GM12878 (cell line): ENCODE measurements at regions not wholly inside any gene's neighbourhood (a gene's known extent, or its start where the extent isn't known, plus 50 kb on each side); places are given as distances from the start of the nearest gene placed in this dataset.

Experiments used
- ATAC-seq: fragments of 200-7000 bp; cut with Tn5 transposase; 3 replicates; pipeline ENCODE4 v1.9.1; 2020; ENCODE audit warnings: mild to moderate bottlenecking, moderate library complexity
- BruUV-seq: library from RNA; stranded (reverse); fragments of 400-500 nt; replicated peaks from 2 replicates; lab custom pipeline; 2021; lab: Mats Ljungman, UMichigan
- CTCF ChIA-PET: fragments of 300-600 bp; sonication (Branson Sonifier 250); formaldehyde crosslinking; extraction: SDS; loops from one replicate; lab custom pipeline; 2021; ENCODE audit warnings: inconsistent platforms; lab: Yijun Ruan, JAX
- POLR2A ChIA-PET: fragments of 350-600 bp; formaldehyde crosslinking; extraction: SDS; loops from one replicate; lab custom pipeline; 2021; ENCODE audit warnings: inconsistent platforms; lab: Charles Lee
- RAD21 ChIA-PET: fragments of 300-600 bp; sonication (Branson Sonifier 250); formaldehyde crosslinking; loops from one replicate; lab custom pipeline; 2023; ENCODE audit warnings: antibody characterized with exemption; ENCODE audit not compliant: unreplicated experiment; lab: Charles Lee
- SMC1A ChIA-PET: fragments of 300-600 bp; sonication (Branson Sonifier 250); formaldehyde crosslinking; loops from one replicate; lab custom pipeline; 2023; ENCODE audit not compliant: unreplicated experiment, uncharacterized antibody; lab: Charles Lee
- DNase-seq: peaks from one replicate; pipeline ENCODE4 v3.0.0-alpha.2; 2011; ENCODE audit warnings: low read depth, low spot score
- FAIRE-seq: peaks from 3 replicates; lab custom pipeline; 2011; peaks lifted over from hg19 to GRCh38; lab: Jason Lieb, UNC
- H2AFZ ChIP-seq: 2 replicates; pipeline ENCODE4 v1.6.0; 2011; ENCODE audit warnings: low read depth, low read length, control low read depth; ENCODE audit not compliant: control insufficient read depth
- H3K27ac ChIP-seq: 2 replicates; pipeline ENCODE4 v1.5.1; 2011; ENCODE audit warnings: control low read depth; ENCODE audit not compliant: control insufficient read depth, insufficient read depth
- H3K27me3 ChIP-seq, 2 experiments: replicated peaks in 1 of 2; 2 replicates each; pipeline versions ENCODE4 v1.6.0 to v1.6.1; 2011; ENCODE audit warnings: low read length in 1 of 2; ENCODE audit not compliant: control insufficient read depth in 2 of 2, insufficient read depth in 2 of 2
- H3K36me3 ChIP-seq, 2 experiments: 2 replicates each; pipeline ENCODE4 v1.5.1; 2011; ENCODE audit warnings: low read length in 1 of 2; ENCODE audit not compliant: control insufficient read depth in 2 of 2, insufficient read depth in 2 of 2
- H3K4me1 ChIP-seq: 2 replicates; pipeline ENCODE4 v1.6.1; 2011; ENCODE audit warnings: mild to moderate bottlenecking, low read length, moderate library complexity, mixed read lengths; ENCODE audit not compliant: control insufficient read depth, insufficient read depth
- H3K4me2 ChIP-seq: 2 replicates; pipeline ENCODE4 v1.6.0; 2011; ENCODE audit warnings: control low read depth; ENCODE audit not compliant: control insufficient read depth, insufficient read depth
- H3K4me3 ChIP-seq: fragments of 200-600 bp; sonication (generic); 2 replicates; pipeline ENCODE4 v1.5.1; 2016
- H3K79me2 ChIP-seq: 2 replicates; pipeline ENCODE4 v1.6.0; 2011; ENCODE audit warnings: low read length; ENCODE audit not compliant: control insufficient read depth, insufficient read depth
- H3K9ac ChIP-seq: 2 replicates; pipeline ENCODE4 v1.8.0; 2011; ENCODE audit warnings: low read length, control low read depth, mixed read lengths; ENCODE audit not compliant: control insufficient read depth, insufficient read depth
- H3K9me3 ChIP-seq: replicated peaks from 3 replicates; pipeline ENCODE4 v1.5.1; 2011; ENCODE audit warnings: mild to moderate bottlenecking, low read length; ENCODE audit not compliant: control insufficient read depth, insufficient read depth
- H4K20me1 ChIP-seq: 2 replicates; pipeline ENCODE4 v1.6.0; 2011; ENCODE audit not compliant: control insufficient read depth, insufficient read depth
- CBX3 ChIP-seq: fragments of 200-600 bp; sonication (generic); IDR thresholded peaks from 2 replicates; pipeline ENCODE4 v1.6.1; 2016; ENCODE audit warnings: low read depth, borderline replicate concordance
- EGR1 ChIP-seq, 2 experiments: IDR thresholded peaks; 1 replicate in 1 of 2; 2 replicates in 1 of 2; pipeline ENCODE4 v1.6.1; 2011 to 2012; ENCODE audit warnings: low read depth in 2 of 2, low read length in 2 of 2, borderline replicate concordance in 1 of 2, mild to moderate bottlenecking in 1 of 2, moderate library complexity in 1 of 2
- EP300 ChIP-seq, 2 experiments: fragments of 150-350 bp in 1 of 2; IDR thresholded peaks; 2 replicates each; pipeline ENCODE4 v1.6.1; 2011 to 2012; ENCODE audit warnings: low read depth in 2 of 2, low read length in 2 of 2, borderline replicate concordance in 1 of 2, improper control_type of control experiment in 1 of 2, inconsistent platforms in 1 of 2; ENCODE audit not compliant: control insufficient read depth in 1 of 2
- JUND ChIP-seq: IDR thresholded peaks from 2 replicates; pipeline ENCODE4 v1.6.1; 2012; ENCODE audit warnings: low read depth, mild to moderate bottlenecking, low read length, improper control_type of control experiment, moderate library complexity
- MEF2B ChIP-seq: fragments of 450-650 bp; IDR thresholded peaks from 2 replicates; pipeline ENCODE4 v1.6.1; 2018; ENCODE audit warnings: mild to moderate bottlenecking, moderate library complexity; ENCODE audit not compliant: partially characterized antibody, poor library complexity, severe bottlenecking
- NFXL1 ChIP-seq: fragments of 450-650 bp; IDR thresholded peaks from 2 replicates; pipeline ENCODE4 v1.6.1; 2017; ENCODE audit warnings: antibody characterized with exemption, mild to moderate bottlenecking, borderline replicate concordance
- NFYB ChIP-seq: IDR thresholded peaks from 2 replicates; pipeline ENCODE4 v1.6.1; 2011; ENCODE audit warnings: low read depth, mild to moderate bottlenecking, low read length, improper control_type of control experiment, moderate library complexity; ENCODE audit not compliant: insufficient read depth
- POLR2AphosphoS2 ChIP-seq: IDR thresholded peaks from 2 replicates; pipeline ENCODE4 v1.6.1; 2011; ENCODE audit warnings: low read depth, mild to moderate bottlenecking, low read length, improper control_type of control experiment, moderate library complexity
- SIX5 ChIP-seq: IDR thresholded peaks from 2 replicates; pipeline ENCODE4 v1.6.1; 2011; ENCODE audit warnings: mild to moderate bottlenecking, low read depth, low read length, moderate library complexity; ENCODE audit not compliant: severe bottlenecking
- SMC3 ChIP-seq: IDR thresholded peaks from 2 replicates; pipeline ENCODE4 v1.6.1; 2011; ENCODE audit warnings: low read length, improper control_type of control experiment, borderline replicate concordance
- ZNF217 ChIP-seq: fragments of 450-650 bp; IDR thresholded peaks from 2 replicates; pipeline ENCODE4 v1.6.1; 2017; ENCODE audit warnings: antibody characterized with exemption, mild to moderate bottlenecking
- WGBS: methylation state at CpG from one replicate; pipeline ENCODE4 v1.1.6; 2016; ENCODE audit warnings: low lambda C conversion rate; ENCODE audit not compliant: insufficient replicate concordance, insufficient coverage; ENCODE audit errors: missing lambda C conversion rate; 5-methylcytosine and 5-hydroxymethylcytosine counted together
- in situ Hi-C: fragments of 300-500 bp; cut with MboI; formaldehyde crosslinking; loops from 9 replicates; pipeline ENCODE4 v1.14.3; 2018; ENCODE audit warnings: mixed read lengths
- intact Hi-C: fragments of 100-400 bp; cut with micrococcal nuclease; formaldehyde crosslinking; loops from one replicate; pipeline ENCODE4 v1.14.2; 2022; ENCODE audit not compliant: unreplicated experiment
- TF ChIP-seq, protein P1 (sequence below): IDR thresholded peaks from 2 replicates; pipeline ENCODE4 v1.6.1; 2011; ENCODE audit warnings: low read depth, low read length, improper control_type of control experiment, borderline replicate concordance
- TF ChIP-seq, protein P2 (sequence below), 3 experiments: IDR thresholded peaks in 2 of 3; conservative IDR thresholded peaks in 1 of 3; 2 replicates each; pipeline ENCODE4 v1.5.1; 2011; ENCODE audit warnings: low read depth in 3 of 3, low read length in 3 of 3, mild to moderate bottlenecking in 3 of 3, control low read depth in 2 of 3, moderate library complexity in 2 of 3, inconsistent platforms in 1 of 3, mixed read lengths in 1 of 3; ENCODE audit not compliant: control insufficient read depth in 2 of 3, insufficient read depth in 1 of 3; ENCODE audit errors: extremely low read depth in 1 of 3

DNA sequence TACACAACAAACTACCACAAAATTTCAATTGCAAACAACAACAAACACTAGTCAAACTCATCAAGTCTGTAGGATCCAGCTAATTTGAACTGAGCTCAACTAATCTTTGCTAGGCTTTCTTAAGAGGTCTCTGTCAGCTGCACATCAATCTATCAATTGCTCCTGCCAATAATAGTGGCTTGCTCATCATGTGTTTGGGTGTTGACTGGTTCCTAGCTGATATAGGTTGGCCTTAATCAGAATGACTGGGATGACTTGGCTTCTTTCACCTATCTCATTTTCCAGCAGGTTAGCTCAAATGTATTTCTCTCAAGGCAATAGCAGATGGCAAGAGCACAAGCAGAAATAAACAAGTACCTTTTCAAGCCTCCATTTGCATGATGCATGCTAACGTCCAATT lies 370.3 kb upstream of the NFE2L3 start:
- no peaks in the 10 kb centered on the region for H3K36me3 ChIP-seq
- no TSS peak for BruUV-seq
- no peak overlapping the region for H3K9ac ChIP-seq
- no peaks in the 10 kb centered on the region for H3K4me1 ChIP-seq
- peaks cover 0 to 2% of the 10 kb centered on the region in 2 experiments; a peak in 1 of 4 replicates for H3K27me3 ChIP-seq
- no peak for FAIRE-seq
- in situ Hi-C loops, result no loop called here
- no peaks in the 10 kb centered on the region for H4K20me1 ChIP-seq
- H3K9me3 ChIP-seq, result no peaks in the 10 kb centered on the region
- ATAC-seq, result no peak
- no peak overlapping the region for H3K27ac ChIP-seq
- ChIA-PET SMC1A (interaction anchor here (1.2 kb wide), 1 partner anchor 67 kb away, joined by 3 read pairs; no protein-coding TSS in a partner anchor), POLR2A (no interaction called here), CTCF (no interaction called here), RAD21 (interaction anchor here (0.6 kb wide), 1 partner anchor 1318 kb away, joined by 3 read pairs; no protein-coding TSS in a partner anchor)
- TF ChIP-seq SIX5, result no peak
- no peak for TF ChIP-seq JUND
- no peak for TF ChIP-seq MEF2B
- TF ChIP-seq SMC3, result no peak
- no peak for TF ChIP-seq EGR1 (IDR thresholded peaks at IDR 0.05; ENCODE audit: borderline replicate concordance in 1 of 2, low read depth in 2 of 2, low read length in 2 of 2)
- TF ChIP-seq NFXL1, result no peak
- no peak for TF ChIP-seq EP300 (IDR thresholded peaks at IDR 0.05; ENCODE audit: borderline replicate concordance in 1 of 2, control insufficient read depth in 1 of 2, low read depth in 2 of 2, low read length in 2 of 2)
- no peak for TF ChIP-seq CBX3
- TF ChIP-seq, protein P1, sequence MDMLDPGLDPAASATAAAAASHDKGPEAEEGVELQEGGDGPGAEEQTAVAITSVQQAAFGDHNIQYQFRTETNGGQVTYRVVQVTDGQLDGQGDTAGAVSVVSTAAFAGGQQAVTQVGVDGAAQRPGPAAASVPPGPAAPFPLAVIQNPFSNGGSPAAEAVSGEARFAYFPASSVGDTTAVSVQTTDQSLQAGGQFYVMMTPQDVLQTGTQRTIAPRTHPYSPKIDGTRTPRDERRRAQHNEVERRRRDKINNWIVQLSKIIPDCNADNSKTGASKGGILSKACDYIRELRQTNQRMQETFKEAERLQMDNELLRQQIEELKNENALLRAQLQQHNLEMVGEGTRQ, result no peak
- TF ChIP-seq ZNF217, result no peak
- no peak for TF ChIP-seq NFYB
- no peak for TF ChIP-seq POLR2AphosphoS2
- TF ChIP-seq, protein P2, sequence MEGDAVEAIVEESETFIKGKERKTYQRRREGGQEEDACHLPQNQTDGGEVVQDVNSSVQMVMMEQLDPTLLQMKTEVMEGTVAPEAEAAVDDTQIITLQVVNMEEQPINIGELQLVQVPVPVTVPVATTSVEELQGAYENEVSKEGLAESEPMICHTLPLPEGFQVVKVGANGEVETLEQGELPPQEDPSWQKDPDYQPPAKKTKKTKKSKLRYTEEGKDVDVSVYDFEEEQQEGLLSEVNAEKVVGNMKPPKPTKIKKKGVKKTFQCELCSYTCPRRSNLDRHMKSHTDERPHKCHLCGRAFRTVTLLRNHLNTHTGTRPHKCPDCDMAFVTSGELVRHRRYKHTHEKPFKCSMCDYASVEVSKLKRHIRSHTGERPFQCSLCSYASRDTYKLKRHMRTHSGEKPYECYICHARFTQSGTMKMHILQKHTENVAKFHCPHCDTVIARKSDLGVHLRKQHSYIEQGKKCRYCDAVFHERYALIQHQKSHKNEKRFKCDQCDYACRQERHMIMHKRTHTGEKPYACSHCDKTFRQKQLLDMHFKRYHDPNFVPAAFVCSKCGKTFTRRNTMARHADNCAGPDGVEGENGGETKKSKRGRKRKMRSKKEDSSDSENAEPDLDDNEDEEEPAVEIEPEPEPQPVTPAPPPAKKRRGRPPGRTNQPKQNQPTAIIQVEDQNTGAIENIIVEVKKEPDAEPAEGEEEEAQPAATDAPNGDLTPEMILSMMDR (IDR thresholded peaks at IDR 0.05 in 2 of 3, conservative IDR thresholded peaks at IDR 0.05 in 1 of 3; ENCODE audit: control insufficient read depth in 2 of 3, extremely low read depth in 1 of 3, insufficient read depth in 1 of 3, low read depth in 3 of 3, low read length in 3 of 3), result no peak
- 0% methylated on average over 1 of the region's 1 CpG for WGBS
- no peak for DNase-seq
- H3K4me3 ChIP-seq, result no peak overlapping the region
- intact Hi-C loops, result no loop called here
- H3K4me2 ChIP-seq, result no peak overlapping the region
- no peak overlapping the region for H2AFZ ChIP-seq
- no peaks in the 10 kb centered on the region for H3K79me2 ChIP-seq
